ENCODE measurements at regions not wholly inside any gene's neighbourhood (a gene's known extent, or its start where the extent isn't known, plus 50 kb on each side); places are given as distances from the start of the nearest gene placed in this dataset.

GRCh38 chr3:111260878-111261277, 189.3 kb downstream of the NECTIN3 start:
- H2BK15ac ChIP-seq (ENCODE audit: low read depth, low read length), result no peak overlapping the region
- no peak overlapping the region for H4K8ac ChIP-seq (replicated peaks; ENCODE audit: insufficient read length, low read depth, low read length)
- H3K4ac ChIP-seq (ENCODE audit: low read depth, low read length), result no peak overlapping the region
- no peak overlapping the region for H2BK120ac ChIP-seq (ENCODE audit: low read depth, low read length, poor library complexity, severe bottlenecking)
- no peaks in the 10 kb centered on the region for H3K79me2 ChIP-seq (ENCODE audit: insufficient read depth, low read length)
- no peak overlapping the region for H2AFZ ChIP-seq (ENCODE audit: low read length)
- H3K4me2 ChIP-seq (ENCODE audit: insufficient read depth, insufficient read length, low read length), result no peak overlapping the region
- H3K14ac ChIP-seq (ENCODE audit: insufficient read depth, low read length), result no peak overlapping the region
- no peaks in the 10 kb centered on the region for H3K27me3 ChIP-seq (ENCODE audit: insufficient read depth, low read length)
- no peak overlapping the region for H3T11ph ChIP-seq (ENCODE audit: low read length)
- H3K56ac ChIP-seq (ENCODE audit: insufficient read length, low read depth, low read length), result no peak overlapping the region
- no peak overlapping the region for H3K27ac ChIP-seq (ENCODE audit: insufficient read length, low read depth, low read length)
- Mint-ChIP-seq H3K4me3 (no peak overlapping the region), H3K27ac (no peak overlapping the region), H3K27me3 (ENCODE audit: low read depth) (no peaks in the 10 kb centered on the region), H3K9me3 (peaks cover 0 to 7% of the 10 kb centered on the region in 2 experiments; a peak in 3 of 5 replicates), H3K36me3 (ENCODE audit: insufficient read depth in 1 of 3, low read depth in 3 of 3) (peaks cover 0 to 9% (median 0%) of the 10 kb centered on the region in 3 experiments; a peak in 1 of 7 replicates), H3K4me1 (no peaks in the 10 kb centered on the region)
- no peak overlapping the region for H3K18ac ChIP-seq (ENCODE audit: insufficient read length, low read depth, low read length)
- no peak for TF ChIP-seq CTCF (conservative IDR thresholded peaks at IDR 0.05)
- no peak overlapping the region for H4K5ac ChIP-seq (ENCODE audit: insufficient read length, low read depth, low read length)
- H3K23me2 ChIP-seq (ENCODE audit: insufficient read length, low read depth, low read length, poor library complexity, severe bottlenecking), result no peaks in the 10 kb centered on the region
- no peak overlapping the region for H4K91ac ChIP-seq (ENCODE audit: insufficient read length, low read depth, low read length)
- no peaks in the 10 kb centered on the region for H4K20me1 ChIP-seq (ENCODE audit: control insufficient read depth, insufficient read depth, insufficient read length)
- H2AK5ac ChIP-seq (ENCODE audit: insufficient read length, low read length), result no peak overlapping the region
- H2BK5ac ChIP-seq (ENCODE audit: insufficient read length, low read length), result no peak overlapping the region
- no peaks in the 10 kb centered on the region for H3K9me3 ChIP-seq (ENCODE audit: control insufficient read depth, low read depth, low read length)
- no peaks in the 10 kb centered on the region for H3K79me1 ChIP-seq (ENCODE audit: insufficient read depth, low read depth, low read length, poor library complexity, severe bottlenecking)
- H2BK12ac ChIP-seq (ENCODE audit: insufficient read length, low read depth, low read length), result no peak overlapping the region
- H3K9ac ChIP-seq (ENCODE audit: extremely low read depth, insufficient read length, low read length), result no peak overlapping the region
- no peak overlapping the region for H3K23ac ChIP-seq (ENCODE audit: insufficient read length, low read depth, low read length)
- H3K4me1 ChIP-seq (ENCODE audit: insufficient read depth, low read length), result no peaks in the 10 kb centered on the region
- H2BK20ac ChIP-seq (ENCODE audit: low read depth, low read length, poor library complexity, severe bottlenecking), result no peak overlapping the region
- DNase-seq, result no peak
